ENCODE measurements at regions not wholly inside any gene's neighbourhood (a gene's known extent, or its start where the extent isn't known, plus 50 kb on each side); places are given as distances from the start of the nearest gene placed in this dataset.

- DNase-seq = no peak
Measured at GRCh38 chr7:36802459-36803135, 78.3 kb upstream of the AOAH start.

- no peak for DNase-seq
Measured at GRCh38 chr7:36796850-36797536, 72.7 kb upstream of the AOAH start.

- DNase-seq = no peak
Measured at GRCh38 chr7:36795451-36796021, 71.2 kb upstream of the AOAH start.

GRCh38 chr7:36794689-36795088, 70.4 kb upstream of the AOAH start:
- no peak for DNase-seq

- no peak for DNase-seq
Measured at GRCh38 chr7:36792421-36792820, 68.1 kb upstream of the AOAH start.

- DNase-seq = no peak
Measured at GRCh38 chr7:36790311-36790787, 66.1 kb upstream of the AOAH start.

GRCh38 chr7:36788825-36789470, 64.7 kb upstream of the AOAH start:
- DNase-seq = no peak

- peak; percentile 9 for DNase-seq
Measured at GRCh38 chr7:36787933-36788378, 63.7 kb upstream of the AOAH start.

- DNase-seq = peak; percentile 59
Measured at GRCh38 chr7:36784991-36785940, 61.0 kb upstream of the AOAH start.

- peak; percentile 16 for DNase-seq
Measured at GRCh38 chr7:36781011-36781738, 56.9 kb upstream of the AOAH start.

GRCh38 chr7:36777855-36778254, 53.6 kb upstream of the AOAH start:
- no peak for DNase-seq

- DNase-seq = peak; percentile 28
Measured at GRCh38 chr7:36777062-36777461, 52.8 kb upstream of the AOAH start.

- DNase-seq = no peak
Measured at GRCh38 chr7:36775676-36776075, 51.4 kb upstream of the AOAH start.

GRCh38 chr7:36775061-36775620, 50.8 kb upstream of the AOAH start:
- no peak for DNase-seq
